SK-N-SH (cell line): ENCODE measurements at regions not wholly inside any gene's neighbourhood (a gene's known extent, or its start where the extent isn't known, plus 50 kb on each side); places are given as distances from the start of the nearest gene placed in this dataset.

Source experiments
- CTCF ChIA-PET: fragments of 300-600, 350-600 bp; formaldehyde crosslinking; extraction: SDS; loops from one replicate; lab custom pipeline; 2021; lab: Yijun Ruan, JAX
- POLR2A ChIA-PET: fragments of 350-600 bp; sonication (Branson Sonifier 250); formaldehyde crosslinking; extraction: SDS; loops from one replicate; lab custom pipeline; 2020; ENCODE audit warnings: antibody characterized with exemption, inconsistent platforms; lab: Yijun Ruan, JAX
- DNase-seq: peaks from one replicate; pipeline ENCODE4 v3.0.0; 2012
- H2AFZ ChIP-seq: fragments of 200-600 bp; sonication (generic); 2 replicates; pipeline ENCODE4 v1.8.1; 2016; ENCODE audit warnings: antibody characterized with exemption, mild to moderate bottlenecking, low read depth
- H3F3A ChIP-seq: fragments of 200-600 bp; sonication (generic); replicated peaks from 2 replicates; pipeline ENCODE3; 2016; ENCODE audit warnings: antibody characterized with exemption, mild to moderate bottlenecking; ENCODE audit not compliant: insufficient read depth
- H3K27ac ChIP-seq, 2 experiments: fragments of 200-500 bp in 1 of 2; fragments of 200-600 bp in 1 of 2; sonication (Bioruptor generic) in 1 of 2; sonication (generic), shearing (Covaris generic) in 1 of 2; 2 replicates each; pipeline versions ENCODE4 v1.5.1 to v1.6.1; 2014 to 2016; ENCODE audit warnings: low read depth in 2 of 2, inconsistent platforms in 1 of 2, low read length in 1 of 2, mild to moderate bottlenecking in 1 of 2, mixed read lengths in 1 of 2
- H3K27me3 ChIP-seq: fragments of 200-600 bp; sonication (generic), shearing (Covaris generic); 2 replicates; pipeline ENCODE4 v1.6.1; 2016; ENCODE audit warnings: mixed run types; ENCODE audit not compliant: insufficient read depth
- H3K36me3 ChIP-seq, 2 experiments: fragments of 200-500 bp in 1 of 2; fragments of 200-600 bp in 1 of 2; sonication (Bioruptor generic) in 1 of 2; sonication (generic) in 1 of 2; replicated peaks in 1 of 2; 2 replicates each; pipeline versions ENCODE3 to v1.5.1; 2014 to 2016; ENCODE audit warnings: low read length in 1 of 2, mild to moderate bottlenecking in 1 of 2; ENCODE audit not compliant: insufficient read depth in 2 of 2, control insufficient read depth in 1 of 2
- H3K4me1 ChIP-seq, 2 experiments: fragments of 200-500 bp in 1 of 2; fragments of 200-600 bp in 1 of 2; sonication (Bioruptor generic) in 1 of 2; sonication (generic), shearing (Covaris generic) in 1 of 2; 2 replicates each; pipeline versions ENCODE4 v1.5.1 to v1.6.1; 2014 to 2016; ENCODE audit warnings: low read depth in 1 of 2, low read length in 1 of 2, mixed run types in 1 of 2; ENCODE audit not compliant: insufficient read depth in 2 of 2, control insufficient read depth in 1 of 2
- H3K4me2 ChIP-seq: fragments of 200-600 bp; sonication (generic), shearing (Covaris generic); 2 replicates; pipeline ENCODE4 v1.6.1; 2017; ENCODE audit warnings: mixed run types
- H3K4me3 ChIP-seq, 2 experiments: fragments of 200-500 bp in 1 of 2; fragments of 200-600 bp in 1 of 2; sonication (Bioruptor generic) in 1 of 2; sonication (generic), shearing (Covaris generic) in 1 of 2; 2 replicates each; pipeline versions ENCODE4 v1.5.1 to v1.8.1; 2014 to 2016; ENCODE audit warnings: low read depth in 2 of 2, inconsistent platforms in 1 of 2, low read length in 1 of 2, mild to moderate bottlenecking in 1 of 2, mixed read lengths in 1 of 2, moderate library complexity in 1 of 2
- H3K79me2 ChIP-seq: fragments of 200-600 bp; sonication (generic); 2 replicates; pipeline ENCODE4 v1.8.1; 2017; ENCODE audit warnings: mild to moderate bottlenecking; ENCODE audit not compliant: insufficient read depth
- H3K9ac ChIP-seq: fragments of 200-600 bp; sonication (generic); 2 replicates; pipeline ENCODE4 v1.6.1; 2017; ENCODE audit warnings: mixed run types
- H3K9me2 ChIP-seq: fragments of 200-600 bp; sonication (generic); 2 replicates; pipeline ENCODE4 v1.6.1; 2017; ENCODE audit warnings: mixed run types
- H3K9me3 ChIP-seq: fragments of 200-600 bp; sonication (generic); 2 replicates; pipeline ENCODE4 v1.6.1; 2017; ENCODE audit warnings: mixed run types, mild to moderate bottlenecking, moderate library complexity
- H4K20me1 ChIP-seq: fragments of 200-600 bp; sonication (generic); 2 replicates; pipeline ENCODE4 v1.6.1; 2017; ENCODE audit warnings: mild to moderate bottlenecking, mixed run types; ENCODE audit not compliant: insufficient read depth
- EP300 ChIP-seq, 2 experiments: IDR thresholded peaks; 2 replicates each; pipeline versions ENCODE4 v1.4.0 to v1.6.1; 2012; ENCODE audit warnings: borderline replicate concordance in 1 of 2, low read depth in 1 of 2, low read length in 1 of 2
- EZH2phosphoT487 ChIP-seq: fragments of 200-600 bp; sonication (generic); IDR thresholded peaks from 2 replicates; pipeline ENCODE4 v1.6.1; 2017; ENCODE audit warnings: low read depth, mixed run types, mild to moderate bottlenecking, antibody characterized with exemption, moderate library complexity, borderline replicate concordance
- FOXJ3 ChIP-seq: sonication (generic); formaldehyde crosslinking; IDR thresholded peaks from 2 replicates; pipeline ENCODE4 v1.5.1; 2020; ENCODE audit warnings: mild to moderate bottlenecking, missing genetic modification reagents
- IRF3 ChIP-seq: fragments of 150-350 bp; IDR thresholded peaks from 2 replicates; pipeline ENCODE4 v1.6.1; 2016; ENCODE audit warnings: mild to moderate bottlenecking, low read depth, low read length
- JUND ChIP-seq: IDR thresholded peaks from 2 replicates; pipeline ENCODE4 v1.4.0; 2012
- NFIC ChIP-seq: IDR thresholded peaks from 2 replicates; pipeline ENCODE4 v1.4.0; 2012; ENCODE audit warnings: borderline replicate concordance
- PBX3 ChIP-seq: IDR thresholded peaks from 2 replicates; pipeline ENCODE4; 2012
- RCOR1 ChIP-seq: fragments of 150-350 bp; IDR thresholded peaks from 2 replicates; pipeline ENCODE4 v1.6.1; 2017; ENCODE audit warnings: antibody characterized with exemption, low read length
- TAF1 ChIP-seq: IDR thresholded peaks from 2 replicates; pipeline ENCODE4 v1.6.1; 2012; ENCODE audit warnings: low read depth, mild to moderate bottlenecking, low read length, moderate library complexity, borderline replicate concordance
- TCF12 ChIP-seq: IDR thresholded peaks from 2 replicates; pipeline ENCODE4 v1.4.0; 2012
- USF1 ChIP-seq: IDR thresholded peaks from 2 replicates; pipeline ENCODE4 v1.4.0; 2012; ENCODE audit warnings: low read depth, borderline replicate concordance
- USF2 ChIP-seq: fragments of 150-350 bp; IDR thresholded peaks from 2 replicates; pipeline ENCODE4 v1.6.1; 2017; ENCODE audit warnings: antibody characterized with exemption, low read length, low read depth, borderline replicate concordance
- WGBS: methylation state at CpG from one replicate; pipeline ENCODE4 v1.1.6; 2017; ENCODE audit warnings: low lambda C conversion rate; 5-methylcytosine and 5-hydroxymethylcytosine counted together
- TF ChIP-seq, protein P1 (sequence below): IDR thresholded peaks from 2 replicates; pipeline ENCODE4 v1.4.0; 2012; ENCODE audit warnings: low read depth
- TF ChIP-seq, protein P2 (sequence below): fragments of 200-600 bp; sonication (generic); IDR thresholded peaks from 2 replicates; pipeline ENCODE4 v1.6.1; 2017; ENCODE audit warnings: antibody characterized with exemption, mild to moderate bottlenecking, moderate library complexity

DNA sequence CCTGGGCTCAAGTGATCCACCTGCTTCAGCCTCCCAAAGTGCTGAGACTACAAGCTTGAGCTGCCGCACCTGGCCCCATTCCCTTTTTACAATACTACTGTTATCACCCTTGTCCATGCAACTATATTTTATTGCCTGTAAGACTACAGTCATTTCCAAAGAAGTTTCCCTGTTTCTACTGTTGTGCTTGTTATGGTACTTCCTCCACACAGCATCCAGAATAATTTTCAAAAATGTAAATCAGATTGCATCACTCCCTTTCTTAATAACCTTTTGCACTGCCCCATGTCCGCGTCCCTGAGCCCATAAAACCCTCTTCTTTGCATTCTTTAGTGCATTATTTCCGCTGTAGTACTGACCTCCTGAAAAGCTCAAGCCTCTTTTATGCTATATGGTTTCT is 128.9 kb upstream of the AKIRIN2 start:
- CTCF ChIA-PET = interaction anchor here (0.7 to 2.2 kb wide), 4 partner anchors 14 to 1042 kb away, joined by 3 to 16 read pairs (median 3); no protein-coding TSS in a partner anchor
- Histone ChIP-seq H3K79me2 (no peaks in the 10 kb centered on the region), H4K20me1 (no peaks in the 10 kb centered on the region), H3K36me3 (no peaks in the 10 kb centered on the region), H3K27me3 (no peaks in the 10 kb centered on the region), H3K4me3 (no peak overlapping the region), H3F3A (no peaks in the 10 kb centered on the region), H3K9me2 (no peaks in the 10 kb centered on the region), H2AFZ (no peak overlapping the region), H3K9ac (no peak overlapping the region)
- POLR2A ChIA-PET = no interaction called here
- DNase-seq = no peak
- TF ChIP-seq EP300 (IDR thresholded peaks at IDR 0.05; ENCODE audit: borderline replicate concordance in 1 of 2, low read depth in 1 of 2, low read length in 1 of 2) (no peak), TCF12 (no peak), NFIC (no peak), EZH2phosphoT487 (no peak), USF2 (no peak), TAF1 (no peak), PBX3 (no peak), FOXJ3 (CRISPR knock-in tag) (no peak), USF1 (no peak), JUND (no peak), RCOR1 (no peak), IRF3 (no peak)
- TF ChIP-seq, protein P1, sequence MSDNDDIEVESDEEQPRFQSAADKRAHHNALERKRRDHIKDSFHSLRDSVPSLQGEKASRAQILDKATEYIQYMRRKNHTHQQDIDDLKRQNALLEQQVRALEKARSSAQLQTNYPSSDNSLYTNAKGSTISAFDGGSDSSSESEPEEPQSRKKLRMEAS = no peak
- TF ChIP-seq, protein P2, sequence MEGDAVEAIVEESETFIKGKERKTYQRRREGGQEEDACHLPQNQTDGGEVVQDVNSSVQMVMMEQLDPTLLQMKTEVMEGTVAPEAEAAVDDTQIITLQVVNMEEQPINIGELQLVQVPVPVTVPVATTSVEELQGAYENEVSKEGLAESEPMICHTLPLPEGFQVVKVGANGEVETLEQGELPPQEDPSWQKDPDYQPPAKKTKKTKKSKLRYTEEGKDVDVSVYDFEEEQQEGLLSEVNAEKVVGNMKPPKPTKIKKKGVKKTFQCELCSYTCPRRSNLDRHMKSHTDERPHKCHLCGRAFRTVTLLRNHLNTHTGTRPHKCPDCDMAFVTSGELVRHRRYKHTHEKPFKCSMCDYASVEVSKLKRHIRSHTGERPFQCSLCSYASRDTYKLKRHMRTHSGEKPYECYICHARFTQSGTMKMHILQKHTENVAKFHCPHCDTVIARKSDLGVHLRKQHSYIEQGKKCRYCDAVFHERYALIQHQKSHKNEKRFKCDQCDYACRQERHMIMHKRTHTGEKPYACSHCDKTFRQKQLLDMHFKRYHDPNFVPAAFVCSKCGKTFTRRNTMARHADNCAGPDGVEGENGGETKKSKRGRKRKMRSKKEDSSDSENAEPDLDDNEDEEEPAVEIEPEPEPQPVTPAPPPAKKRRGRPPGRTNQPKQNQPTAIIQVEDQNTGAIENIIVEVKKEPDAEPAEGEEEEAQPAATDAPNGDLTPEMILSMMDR = no peak
- TF ChIP-seq, all 33 proteins: peak for 0
- H3K9me3 ChIP-seq = no peaks in the 10 kb centered on the region
- WGBS = 79% methylated on average over 4 of the region's 4 CpGs
- no peak overlapping the region for H3K4me2 ChIP-seq
- no peak overlapping the region for H3K27ac ChIP-seq
- H3K4me1 ChIP-seq = no peaks in the 10 kb centered on the region
